ENCODE measurements at regions not wholly inside any gene's neighbourhood (a gene's known extent, or its start where the extent isn't known, plus 50 kb on each side); places are given as distances from the start of the nearest gene placed in this dataset.

DNA sequence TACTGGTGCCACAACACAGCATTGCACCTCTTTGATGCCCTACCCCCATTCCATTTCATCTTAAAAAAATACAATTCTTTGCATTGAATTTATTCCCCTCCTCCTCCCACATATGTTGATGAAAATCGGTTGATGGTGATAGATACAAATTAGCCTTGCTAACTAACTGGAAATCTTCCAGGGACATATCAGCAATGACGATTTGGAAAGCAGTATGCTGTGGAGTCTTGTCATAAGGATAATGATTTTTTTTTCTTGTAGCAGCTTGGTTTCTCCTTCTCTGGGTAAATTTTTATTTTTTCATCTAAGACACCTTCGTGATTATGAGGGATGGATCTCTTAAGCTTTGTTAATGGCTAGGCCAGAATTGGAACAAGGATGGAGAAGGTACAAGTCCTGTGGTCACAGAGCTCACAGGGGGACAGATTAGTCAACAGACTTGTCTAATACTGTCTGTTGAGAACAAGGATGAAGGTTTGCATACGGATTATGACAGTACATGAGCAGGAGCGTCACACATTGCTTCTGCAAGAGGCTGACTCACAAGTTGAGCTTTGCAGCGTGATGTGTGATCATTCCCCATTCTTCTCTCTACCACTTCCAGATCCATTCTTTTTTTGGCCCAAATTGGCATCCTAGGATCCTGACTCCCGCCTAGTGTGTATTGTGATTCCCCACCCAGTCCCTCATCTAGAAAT, 233.1 kb upstream of the FERMT1 start:
- no peak overlapping the region for H3K27ac ChIP-seq (ENCODE audit: control insufficient read depth, insufficient read depth, low read length)
- H2AFZ ChIP-seq (ENCODE audit: control insufficient read depth, low read length), result no peak overlapping the region
- DNase-seq (ENCODE audit: low read depth, low spot score), result no peak
- dilution Hi-C loops (cut with MboI; ENCODE audit: extremely low pct_ligation_motif_present, low sequenced_read_pairs), result no loop called here
- no peaks in the 10 kb centered on the region for H3K9me1 ChIP-seq (ENCODE audit: control insufficient read depth, extremely low read depth, insufficient read depth, low read length)
- H3K79me2 ChIP-seq (ENCODE audit: control insufficient read depth, insufficient read depth, low read length), result no peaks in the 10 kb centered on the region
- no peaks in the 10 kb centered on the region for H3K9me3 ChIP-seq (ENCODE audit: control insufficient read depth, low read depth, low read length)
- no peaks in the 10 kb centered on the region for H4K20me1 ChIP-seq (ENCODE audit: control insufficient read depth, extremely low read depth, insufficient read depth, low read length)
- no peak overlapping the region for H3K4me2 ChIP-seq (ENCODE audit: control insufficient read depth, extremely low read depth, insufficient read depth, low read depth, low read length)
- H3K4me3 ChIP-seq (ENCODE audit: control insufficient read depth in 2 of 3, extremely low read depth in 1 of 3, insufficient read depth in 2 of 3, low read depth in 1 of 3, low read length in 3 of 3), result no peak overlapping the region
- no peaks in the 10 kb centered on the region for H3K36me3 ChIP-seq (ENCODE audit: control insufficient read depth in 2 of 2, extremely low read depth in 1 of 2, insufficient read depth in 2 of 2, low read length in 2 of 2)
- TF ChIP-seq, protein P1, sequence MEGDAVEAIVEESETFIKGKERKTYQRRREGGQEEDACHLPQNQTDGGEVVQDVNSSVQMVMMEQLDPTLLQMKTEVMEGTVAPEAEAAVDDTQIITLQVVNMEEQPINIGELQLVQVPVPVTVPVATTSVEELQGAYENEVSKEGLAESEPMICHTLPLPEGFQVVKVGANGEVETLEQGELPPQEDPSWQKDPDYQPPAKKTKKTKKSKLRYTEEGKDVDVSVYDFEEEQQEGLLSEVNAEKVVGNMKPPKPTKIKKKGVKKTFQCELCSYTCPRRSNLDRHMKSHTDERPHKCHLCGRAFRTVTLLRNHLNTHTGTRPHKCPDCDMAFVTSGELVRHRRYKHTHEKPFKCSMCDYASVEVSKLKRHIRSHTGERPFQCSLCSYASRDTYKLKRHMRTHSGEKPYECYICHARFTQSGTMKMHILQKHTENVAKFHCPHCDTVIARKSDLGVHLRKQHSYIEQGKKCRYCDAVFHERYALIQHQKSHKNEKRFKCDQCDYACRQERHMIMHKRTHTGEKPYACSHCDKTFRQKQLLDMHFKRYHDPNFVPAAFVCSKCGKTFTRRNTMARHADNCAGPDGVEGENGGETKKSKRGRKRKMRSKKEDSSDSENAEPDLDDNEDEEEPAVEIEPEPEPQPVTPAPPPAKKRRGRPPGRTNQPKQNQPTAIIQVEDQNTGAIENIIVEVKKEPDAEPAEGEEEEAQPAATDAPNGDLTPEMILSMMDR (optimal IDR thresholded peaks at IDR 0.05 in 1 of 3, IDR thresholded peaks at IDR 0.05 in 1 of 3, conservative IDR thresholded peaks at IDR 0.05 in 1 of 3; ENCODE audit: extremely low read depth in 1 of 3, insufficient read depth in 2 of 3, low read length in 3 of 3), result no peak
- no peak for TF ChIP-seq EZH2 (IDR thresholded peaks at IDR 0.05; ENCODE audit: low read length)
- no peaks in the 10 kb centered on the region for H3K4me1 ChIP-seq (ENCODE audit: control insufficient read depth, extremely low read depth, insufficient read depth, low read length)
- H3K27me3 ChIP-seq (ENCODE audit: control insufficient read depth, extremely low read depth, insufficient read depth, low read length), result no peaks in the 10 kb centered on the region
- no peak overlapping the region for H3K9ac ChIP-seq (ENCODE audit: control insufficient read depth, extremely low read depth, insufficient read depth, low read length)
- FAIRE-seq, result no peak

- no peaks in the 10 kb centered on the region for H3K36me3 ChIP-seq (ENCODE audit: control insufficient read depth in 2 of 2, extremely low read depth in 1 of 2, insufficient read depth in 2 of 2, low read length in 2 of 2)
- no peaks in the 10 kb centered on the region for H3K27me3 ChIP-seq (ENCODE audit: control insufficient read depth, extremely low read depth, insufficient read depth, low read length)
- H3K4me3 ChIP-seq (ENCODE audit: control insufficient read depth in 2 of 3, extremely low read depth in 1 of 3, insufficient read depth in 2 of 3, low read depth in 1 of 3, low read length in 3 of 3), result no peak overlapping the region
- TF ChIP-seq EZH2 (IDR thresholded peaks at IDR 0.05; ENCODE audit: low read length), result no peak
- TF ChIP-seq, protein P1 (optimal IDR thresholded peaks at IDR 0.05 in 1 of 3, IDR thresholded peaks at IDR 0.05 in 1 of 3, conservative IDR thresholded peaks at IDR 0.05 in 1 of 3; ENCODE audit: extremely low read depth in 1 of 3, insufficient read depth in 2 of 3, low read length in 3 of 3), result no peak
- no peaks in the 10 kb centered on the region for H3K9me3 ChIP-seq (ENCODE audit: control insufficient read depth, low read depth, low read length)
- H3K27ac ChIP-seq (ENCODE audit: control insufficient read depth, insufficient read depth, low read length), result no peak overlapping the region
- dilution Hi-C loops (cut with MboI; ENCODE audit: extremely low pct_ligation_motif_present, low sequenced_read_pairs), result no loop called here
- H3K79me2 ChIP-seq (ENCODE audit: control insufficient read depth, insufficient read depth, low read length), result no peaks in the 10 kb centered on the region
- H3K9ac ChIP-seq (ENCODE audit: control insufficient read depth, extremely low read depth, insufficient read depth, low read length), result no peak overlapping the region
- FAIRE-seq (no peak), DNase-seq (ENCODE audit: low read depth, low spot score) (no peak)
- no peak overlapping the region for H3K4me2 ChIP-seq (ENCODE audit: control insufficient read depth, extremely low read depth, insufficient read depth, low read depth, low read length)
- no peak overlapping the region for H2AFZ ChIP-seq (ENCODE audit: control insufficient read depth, low read length)
- H4K20me1 ChIP-seq (ENCODE audit: control insufficient read depth, extremely low read depth, insufficient read depth, low read length), result no peaks in the 10 kb centered on the region
- no peaks in the 10 kb centered on the region for H3K9me1 ChIP-seq (ENCODE audit: control insufficient read depth, extremely low read depth, insufficient read depth, low read length)
- no peaks in the 10 kb centered on the region for H3K4me1 ChIP-seq (ENCODE audit: control insufficient read depth, extremely low read depth, insufficient read depth, low read length)
These were observed 226.1 kb upstream of the FERMT1 start for GRCh38 chr20:6348908-6349307.

Measured in keratinocyte (primary cell).